Small intestine (tissue), 7 donors: ENCODE measurements at regions not wholly inside any gene's neighbourhood (a gene's known extent, or its start where the extent isn't known, plus 50 kb on each side); places are given as distances from the start of the nearest gene placed in this dataset.

Experiments used
- DNase-seq, 2 donors: peaks; one replicate each; pipeline versions ENCODE4 v3.0.0 to v3.0.0-alpha.2; 2013
- FAIRE-seq: peaks from 2 replicates; lab custom pipeline; 2012; peaks lifted over from hg19 to GRCh38; lab: Jason Lieb, UNC
- H3K27ac ChIP-seq, 3 donors: one replicate each; pipeline ENCODE4 v1.5.1; 2013; ENCODE audit warnings: low read length in 2 of 3, mild to moderate bottlenecking in 2 of 3, control low read depth in 1 of 3, inconsistent platforms in 1 of 3, low read depth in 1 of 3, moderate library complexity in 1 of 3
- H3K27me3 ChIP-seq, 3 donors: one replicate each; pipeline ENCODE4 v1.6.1; 2013; ENCODE audit warnings: low read length in 3 of 3, inconsistent platforms in 1 of 3; ENCODE audit not compliant: control insufficient read depth in 3 of 3, insufficient read depth in 3 of 3
- H3K36me3 ChIP-seq, 3 donors: one replicate each; pipeline ENCODE4 v1.6.1; 2013; ENCODE audit warnings: low read length in 3 of 3, inconsistent platforms in 1 of 3, low read depth in 1 of 3, mild to moderate bottlenecking in 1 of 3, moderate library complexity in 1 of 3; ENCODE audit not compliant: control insufficient read depth in 3 of 3, insufficient read depth in 2 of 3
- H3K4me1 ChIP-seq, 3 donors: one replicate each; pipeline ENCODE4 v1.6.1; 2013; ENCODE audit warnings: low read length in 2 of 3, inconsistent platforms in 1 of 3, low read depth in 1 of 3, mild to moderate bottlenecking in 1 of 3, moderate library complexity in 1 of 3; ENCODE audit not compliant: control insufficient read depth in 3 of 3, insufficient read depth in 2 of 3
- H3K4me3 ChIP-seq, 3 donors: one replicate each; pipeline ENCODE4 v1.5.1; 2013; ENCODE audit warnings: low read length in 3 of 3, control low read depth in 1 of 3, inconsistent platforms in 1 of 3, low read depth in 1 of 3, mild to moderate bottlenecking in 1 of 3, moderate library complexity in 1 of 3
- H3K9me3 ChIP-seq, 2 donors: one replicate each; pipeline ENCODE4 v1.6.1; 2013; ENCODE audit warnings: low read depth in 1 of 2, low read length in 1 of 2; ENCODE audit not compliant: control insufficient read depth in 2 of 2, insufficient read depth in 1 of 2
- WGBS, 3 donors: extraction: QIAGEN DNeasy Blood & Tissue Kit; methylation state at CpG; one replicate each; pipeline ENCODE4 v1.1.7; 2013; 5-methylcytosine and 5-hydroxymethylcytosine counted together
- donor health status: healthy with polysubstance abuse.
- donor health status: control.
- donor health status: control.
- donor health status: Bipolar disorder and iron deficiency.
- donor health status: healthy.

- H3K9me3 ChIP-seq = no peaks in the 10 kb centered on the region
- FAIRE-seq (no peak), DNase-seq (no peak)
- H3K4me1 ChIP-seq = no peaks in the 10 kb centered on the region
- H3K27ac ChIP-seq = no peak overlapping the region
- H3K4me3 ChIP-seq = no peak overlapping the region
- WGBS, 3 donors = 70 to 78% (median 73%) methylated on average over 8 of the region's 8 CpGs
- H3K36me3 ChIP-seq = no peaks in the 10 kb centered on the region
- H3K27me3 ChIP-seq = no peaks in the 10 kb centered on the region
Measured at GRCh38 chr3:68378631-68379030, 553.7 kb downstream of the TAFA4 start.

GRCh38 chr3:68373727-68374126 is 558.6 kb downstream of the TAFA4 start:
- H3K27ac ChIP-seq = no peak overlapping the region
- no peaks in the 10 kb centered on the region for H3K9me3 ChIP-seq
- H3K4me3 ChIP-seq = no peak overlapping the region
- H3K27me3 ChIP-seq = no peaks in the 10 kb centered on the region
- DNase-seq (no peak), FAIRE-seq (no peak)
- H3K4me1 ChIP-seq = no peaks in the 10 kb centered on the region
- H3K36me3 ChIP-seq = no peaks in the 10 kb centered on the region
- WGBS, 3 donors = 16 to 54% (median 44%) methylated on average over 3 of the region's 3 CpGs

- FAIRE-seq (no peak), DNase-seq (no peak)
- no peak overlapping the region for H3K27ac ChIP-seq
- no peaks in the 10 kb centered on the region for H3K27me3 ChIP-seq
- no peaks in the 10 kb centered on the region for H3K9me3 ChIP-seq
- WGBS, 3 donors = 88 to 93% (median 89%) methylated on average over 3 of the region's 3 CpGs
- H3K4me1 ChIP-seq = no peaks in the 10 kb centered on the region
- H3K36me3 ChIP-seq = no peaks in the 10 kb centered on the region
- no peak overlapping the region for H3K4me3 ChIP-seq
Measured at GRCh38 chr3:68363796-68364195, 568.6 kb downstream of the TAFA4 start.

GRCh38 chr3:68360492-68360891 is 571.9 kb downstream of the TAFA4 start:
- 92 to 96% (median 93%) methylated on average over 2 of the region's 2 CpGs for WGBS, 3 donors
- Histone ChIP-seq H3K27ac (no peak overlapping the region), H3K36me3 (no peaks in the 10 kb centered on the region), H3K27me3 (no peaks in the 10 kb centered on the region), H3K9me3 (no peaks in the 10 kb centered on the region), H3K4me1 (no peaks in the 10 kb centered on the region), H3K4me3 (no peak overlapping the region)
- FAIRE-seq (no peak), DNase-seq (no peak)

GRCh38 chr3:68345781-68346180 is 586.6 kb downstream of the TAFA4 start:
- Histone ChIP-seq H3K36me3 (no peaks in the 10 kb centered on the region), H3K9me3 (no peaks in the 10 kb centered on the region), H3K27ac (no peak overlapping the region), H3K4me1 (no peaks in the 10 kb centered on the region), H3K4me3 (no peak overlapping the region), H3K27me3 (no peaks in the 10 kb centered on the region)
- 40 to 73% (median 43%) methylated on average over 2 of the region's 2 CpGs for WGBS, 3 donors
- DNase-seq (no peak), FAIRE-seq (no peak)

- no peak overlapping the region for H3K27ac ChIP-seq
- DNase-seq (no peak), FAIRE-seq (no peak)
- H3K27me3 ChIP-seq = no peaks in the 10 kb centered on the region
- no peak overlapping the region for H3K4me3 ChIP-seq
- WGBS, 3 donors = 54 to 79% (median 60%) methylated on average over 5 of the region's 5 CpGs
- no peaks in the 10 kb centered on the region for H3K36me3 ChIP-seq
- H3K4me1 ChIP-seq = no peaks in the 10 kb centered on the region
- H3K9me3 ChIP-seq = no peaks in the 10 kb centered on the region
Measured at GRCh38 chr3:68342426-68342825, 589.9 kb downstream of the TAFA4 start.

GRCh38 chr3:68336042-68336441 is 596.3 kb downstream of the TAFA4 start:
- H3K36me3 ChIP-seq = no peaks in the 10 kb centered on the region
- DNase-seq (no peak), FAIRE-seq (no peak)
- H3K4me3 ChIP-seq = no peak overlapping the region
- H3K4me1 ChIP-seq = no peaks in the 10 kb centered on the region
- H3K27ac ChIP-seq = no peak overlapping the region
- no peaks in the 10 kb centered on the region for H3K27me3 ChIP-seq
- 57 to 80% (median 68%) methylated on average over 1 of the region's 1 CpG for WGBS, 3 donors
- H3K9me3 ChIP-seq = no peaks in the 10 kb centered on the region

- Histone ChIP-seq H3K27ac (no peak overlapping the region), H3K27me3 (no peaks in the 10 kb centered on the region), H3K36me3 (no peaks in the 10 kb centered on the region), H3K9me3 (no peaks in the 10 kb centered on the region), H3K4me3 (no peak overlapping the region), H3K4me1 (no peaks in the 10 kb centered on the region)
- DNase-seq = no peak
- FAIRE-seq = no peak
- 70 to 86% (median 74%) methylated on average over 4 of the region's 4 CpGs for WGBS, 3 donors
Measured at GRCh38 chr3:68334367-68334986, 597.9 kb downstream of the TAFA4 start.

- Histone ChIP-seq H3K27me3 (no peaks in the 10 kb centered on the region), H3K9me3 (no peaks in the 10 kb centered on the region), H3K27ac (no peak overlapping the region), H3K4me3 (no peak overlapping the region), H3K4me1 (no peaks in the 10 kb centered on the region), H3K36me3 (no peaks in the 10 kb centered on the region)
- FAIRE-seq (no peak), DNase-seq (no peak)
- 74 to 92% (median 90%) methylated on average over 3 of the region's 3 CpGs for WGBS, 3 donors
Measured at GRCh38 chr3:68328049-68328448, 604.3 kb downstream of the TAFA4 start.
